ENCODE measurements at regions not wholly inside any gene's neighbourhood (a gene's known extent, or its start where the extent isn't known, plus 50 kb on each side); places are given as distances from the start of the nearest gene placed in this dataset.

DNA sequence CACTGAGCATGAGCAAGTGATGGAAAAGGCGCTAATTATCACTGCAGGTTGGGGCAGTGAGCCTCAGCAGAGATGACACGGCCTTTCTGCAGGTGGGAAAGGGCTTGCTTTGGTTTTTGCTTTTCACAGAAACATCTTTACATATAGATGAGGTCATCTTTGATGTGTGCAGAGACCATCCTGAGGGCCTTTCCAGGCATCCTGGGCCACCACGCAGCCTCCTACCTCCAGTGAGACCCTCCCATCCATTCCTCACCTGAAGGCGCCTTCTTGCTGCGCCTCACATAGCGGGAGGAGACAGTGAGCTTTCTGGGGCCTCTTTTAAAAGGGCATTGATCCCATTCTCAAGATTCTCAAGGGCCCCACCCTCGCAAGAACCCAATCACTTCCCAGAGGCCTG is 235.3 kb upstream of the RAB6C start:
- DNase-seq = no peak
- intact Hi-C loops (cut with DNase I) = no loop called here
- ATAC-seq (ENCODE audit: poor library complexity) = no peak

GRCh38 chr2:129744649-129745048 is 234.8 kb upstream of the RAB6C start:
- intact Hi-C loops (cut with DNase I) = no loop called here
- peak; percentile 57 for ATAC-seq (ENCODE audit: poor library complexity)
- no peak for DNase-seq

DNA sequence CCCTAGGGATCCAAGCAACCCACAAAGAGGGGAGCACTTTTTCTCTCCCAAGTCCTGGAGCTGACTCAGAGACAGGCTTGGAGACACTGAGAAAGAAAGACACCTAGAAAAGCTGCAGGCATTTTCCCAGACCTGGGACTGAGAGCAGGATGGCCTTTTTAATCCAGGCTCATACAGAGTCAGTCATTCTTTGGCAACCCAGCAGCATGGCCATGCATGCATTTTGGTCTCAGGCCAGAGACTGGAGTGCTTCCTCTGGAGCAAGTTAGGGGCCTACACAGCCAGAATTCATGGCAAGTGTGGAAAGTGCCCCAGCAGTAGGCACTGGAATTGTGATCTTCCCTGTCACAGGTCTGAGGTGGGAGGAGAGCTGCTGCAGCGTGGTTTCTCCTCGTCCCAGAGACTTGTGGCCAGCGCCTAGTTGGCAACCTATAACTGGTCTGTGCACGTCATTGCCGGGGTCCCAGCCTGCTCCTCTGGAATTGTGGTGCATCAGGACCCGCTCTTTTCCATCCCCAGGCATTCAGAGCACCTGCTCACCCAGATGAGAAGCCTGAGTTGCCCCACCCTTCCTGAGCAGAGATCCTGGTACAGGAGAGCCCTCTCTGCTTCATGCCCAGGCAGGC is 231.9 kb upstream of the RAB6C start:
- no peak for DNase-seq
- ATAC-seq (ENCODE audit: poor library complexity) = peak; percentile 71

DNA sequence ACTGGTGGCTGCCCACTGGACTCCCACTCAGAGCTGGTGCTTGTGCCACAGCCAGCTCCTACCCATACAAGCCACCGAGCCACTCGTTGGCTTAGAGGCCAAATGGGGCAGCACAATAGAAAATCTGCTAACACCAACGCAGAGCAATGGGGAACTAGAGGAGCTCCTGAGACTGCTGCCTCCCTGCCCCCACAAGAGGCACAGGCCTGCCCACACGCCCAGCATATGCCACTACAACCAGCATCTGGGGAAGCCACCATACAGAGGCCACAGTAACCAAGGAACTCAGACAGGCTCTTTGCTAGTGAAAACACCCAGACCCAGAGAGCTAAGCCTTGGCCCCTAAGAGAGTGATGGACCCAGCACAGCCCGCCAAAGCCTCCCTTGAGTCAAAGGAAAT is 231.2 kb upstream of the RAB6C start:
- no peak for ATAC-seq (ENCODE audit: poor library complexity)

More for the DNA sequence above, 231.9 kb upstream of the RAB6C start:
- intact Hi-C loops (cut with DNase I) = no loop called here

GRCh38 chr2:129748653-129749052 is 230.8 kb upstream of the RAB6C start:
- ATAC-seq (ENCODE audit: poor library complexity) (peak; percentile 46), DNase-seq (no peak)
- intact Hi-C loops (cut with DNase I) = no loop called here

More for the DNA sequence above, 231.2 kb upstream of the RAB6C start:
- intact Hi-C loops (cut with DNase I) = no loop called here
- DNase-seq = no peak

GRCh38 chr2:129751409-129751808 is 228.1 kb upstream of the RAB6C start:
- ATAC-seq (ENCODE audit: poor library complexity) = no peak
- intact Hi-C loops (cut with DNase I) = no loop called here
- DNase-seq = no peak

GRCh38 chr2:129752176-129752575 is 227.3 kb upstream of the RAB6C start:
- no peak for ATAC-seq (ENCODE audit: poor library complexity)
- intact Hi-C loops (cut with DNase I) = no loop called here
- DNase-seq = no peak

GRCh38 chr2:129752686-129753085 is 226.8 kb upstream of the RAB6C start:
- DNase-seq (no peak), ATAC-seq (ENCODE audit: poor library complexity) (no peak)
- intact Hi-C loops (cut with DNase I) = no loop called here

DNA sequence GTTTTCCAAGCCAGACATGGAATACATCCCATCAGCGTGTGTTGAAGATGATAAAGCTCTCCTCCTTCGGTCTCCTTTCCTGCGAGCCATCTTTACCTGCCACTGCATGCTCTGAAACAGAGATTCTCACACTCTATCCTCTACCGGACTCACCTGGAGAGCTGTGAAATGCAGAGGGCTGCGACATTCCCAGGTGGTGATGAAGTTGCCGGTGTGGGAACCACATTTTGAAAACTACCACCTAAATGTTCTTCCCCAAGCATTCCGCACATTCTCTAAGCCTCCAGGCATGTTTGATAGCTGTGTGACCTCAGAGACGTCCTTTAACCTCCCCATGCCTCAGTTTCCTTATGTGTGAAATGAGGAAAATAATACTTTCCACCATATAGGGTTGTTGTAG is 226.2 kb upstream of the RAB6C start:
- DNase-seq = no peak
- ATAC-seq (ENCODE audit: poor library complexity) = no peak
- intact Hi-C loops (cut with DNase I) = no loop called here

DNA sequence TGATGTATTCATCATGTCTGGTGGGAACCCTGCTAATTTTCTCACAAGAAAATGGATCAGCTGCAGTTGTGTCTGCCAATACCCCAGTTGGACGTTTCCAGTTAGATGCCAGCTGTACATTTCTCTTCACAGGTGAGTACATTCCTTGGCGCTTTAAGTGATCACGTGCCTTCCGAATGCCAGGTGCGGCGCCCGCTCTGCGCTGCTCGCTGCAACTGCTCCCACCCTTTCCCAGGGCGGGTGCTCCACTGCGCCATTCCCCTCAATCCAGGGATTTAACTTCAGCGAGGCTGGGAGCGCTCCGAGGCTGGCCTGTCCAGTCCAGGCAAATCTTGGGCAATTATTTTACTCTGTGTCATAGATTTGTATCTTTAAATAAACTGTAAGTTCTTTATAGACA is 225.0 kb upstream of the RAB6C start:
- ATAC-seq (ENCODE audit: poor library complexity) = no peak
- no peak for DNase-seq
- intact Hi-C loops (cut with DNase I) = no loop called here

DNA sequence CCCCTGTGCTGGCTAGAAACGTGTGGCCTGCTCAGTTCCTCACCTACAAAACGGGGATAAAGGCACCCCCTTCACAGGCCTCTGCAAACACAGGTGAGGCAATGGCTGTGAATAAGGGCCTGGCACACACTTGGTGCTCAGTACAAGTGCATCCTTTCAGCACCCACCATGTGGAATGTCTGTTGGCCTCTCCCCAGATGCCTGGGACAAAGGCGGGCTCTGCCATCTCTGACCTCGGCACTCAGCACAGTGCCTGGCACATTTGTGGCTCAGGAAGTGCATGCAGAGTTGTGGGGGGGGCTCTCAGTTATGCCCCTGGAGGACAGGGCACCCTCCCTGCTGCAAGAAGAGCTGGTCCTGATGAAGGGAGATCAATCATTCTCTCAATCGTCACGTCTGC is 224.6 kb upstream of the RAB6C start:
- ATAC-seq (ENCODE audit: poor library complexity) (no peak), DNase-seq (no peak)
- intact Hi-C loops (cut with DNase I) = no loop called here

DNA sequence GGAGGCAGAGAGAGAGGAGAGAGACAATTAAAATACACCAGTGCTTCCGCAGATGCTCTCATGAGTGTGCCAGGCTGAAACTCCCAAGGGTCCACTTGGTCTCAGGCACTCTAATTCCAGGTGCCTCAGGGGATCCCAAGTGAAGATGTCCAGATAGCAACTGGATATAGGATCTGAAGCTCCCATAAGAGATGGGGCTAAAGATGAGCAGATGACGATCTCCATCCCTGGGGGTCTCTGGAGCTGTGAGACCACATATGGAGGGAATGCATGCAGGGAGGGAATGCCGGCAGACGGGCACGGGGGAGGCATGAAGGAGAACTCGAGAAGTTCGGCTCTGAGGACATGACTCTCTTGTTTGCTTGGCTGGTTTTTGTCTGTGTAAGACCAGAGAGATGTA is 223.7 kb upstream of the RAB6C start:
- intact Hi-C loops (cut with DNase I) = no loop called here
- DNase-seq (no peak), ATAC-seq (ENCODE audit: poor library complexity) (no peak)

- intact Hi-C loops (cut with DNase I) = no loop called here
- ATAC-seq (ENCODE audit: poor library complexity) (no peak), DNase-seq (no peak)
These were observed 223.2 kb upstream of the RAB6C start for GRCh38 chr2:129756276-129756675.

- no peak for ATAC-seq (ENCODE audit: poor library complexity)
- no peak for DNase-seq
- intact Hi-C loops (cut with DNase I) = no loop called here
These were observed 222.0 kb upstream of the RAB6C start for GRCh38 chr2:129757366-129757914.

GRCh38 chr2:129757915-129758783 is 221.3 kb upstream of the RAB6C start:
- DNase-seq (peak; percentile 65), ATAC-seq (ENCODE audit: poor library complexity) (peak; percentile 81)
- intact Hi-C loops (cut with DNase I) = no loop called here

DNA sequence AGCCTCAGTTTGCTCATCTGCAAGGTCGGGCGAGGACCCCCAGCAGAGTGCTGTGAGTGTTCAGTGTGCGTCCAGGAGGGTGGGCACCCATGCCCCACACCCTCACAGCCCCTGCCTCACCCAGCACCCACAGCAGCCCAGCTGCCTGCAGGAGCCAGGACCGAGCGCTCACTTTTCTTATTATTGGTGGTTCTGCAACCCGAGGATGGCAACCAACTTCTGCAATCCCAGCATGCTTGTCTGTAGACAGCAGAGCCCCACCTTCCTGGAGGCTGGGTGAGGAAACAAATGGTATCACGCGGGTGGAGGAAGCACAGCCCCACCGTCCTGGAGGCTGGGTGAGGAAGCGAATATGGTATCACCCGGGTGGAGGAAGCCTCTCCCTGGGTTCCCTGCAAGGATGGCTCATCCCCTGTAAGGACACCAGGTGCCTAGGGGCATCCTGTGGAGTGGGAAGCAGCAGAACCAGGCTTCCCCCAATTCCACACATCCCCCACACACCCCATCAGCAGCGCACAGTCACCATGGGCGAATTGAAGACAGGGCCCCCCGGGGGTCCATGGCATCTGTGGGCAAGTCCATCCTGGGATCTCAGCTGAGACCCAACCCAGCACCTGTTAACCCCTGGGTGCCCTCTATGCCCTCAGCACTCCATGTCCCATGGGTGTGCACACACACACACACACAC is 220.5 kb upstream of the RAB6C start:
- peak; percentile 74 for ATAC-seq (ENCODE audit: poor library complexity)
- intact Hi-C loops (cut with DNase I) = no loop called here
- no peak for DNase-seq

DNA sequence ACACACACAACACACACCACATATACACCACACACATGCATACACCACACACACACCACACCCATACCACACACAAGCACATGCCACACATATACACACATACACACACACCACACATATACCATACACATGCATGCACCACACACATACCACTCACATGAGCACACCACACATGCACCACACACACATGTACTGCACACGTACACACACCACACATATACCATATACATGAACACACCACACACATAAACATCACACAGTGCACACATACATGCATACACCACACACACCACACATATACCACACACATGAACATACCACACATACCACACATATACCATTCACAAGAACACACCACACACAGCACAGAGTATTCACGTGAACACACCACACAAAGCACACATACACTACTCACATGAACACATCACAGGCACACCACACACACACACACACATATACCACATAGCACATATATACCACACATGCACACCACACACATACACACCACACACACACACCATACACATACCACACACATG is 219.9 kb upstream of the RAB6C start:
- intact Hi-C loops (cut with DNase I) = no loop called here
- no peak for ATAC-seq (ENCODE audit: poor library complexity)
- DNase-seq = no peak

DNA sequence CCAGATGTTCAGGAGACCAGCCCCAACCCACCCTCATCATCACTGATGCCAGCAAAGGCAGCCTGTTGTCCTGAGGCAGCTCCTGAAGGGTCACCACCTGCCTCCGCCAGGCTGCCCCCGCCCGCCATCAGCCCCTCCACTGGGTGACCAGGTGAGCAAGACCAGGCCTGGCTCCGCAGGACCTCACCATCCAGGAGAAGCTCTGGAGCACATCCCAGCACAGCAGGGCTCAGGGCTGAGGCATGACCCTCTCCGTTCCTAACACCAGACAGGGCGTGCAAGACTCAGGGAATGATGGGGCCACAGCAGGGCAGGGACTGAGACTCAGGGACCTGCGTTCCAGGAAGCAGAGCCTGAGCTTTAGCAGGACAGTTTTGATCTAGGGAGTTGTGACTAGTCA is 218.8 kb upstream of the RAB6C start:
- intact Hi-C loops (cut with DNase I) = no loop called here
- no peak for DNase-seq
- ATAC-seq (ENCODE audit: poor library complexity) = no peak

GRCh38 chr2:129761569-129762021 is 217.9 kb upstream of the RAB6C start:
- intact Hi-C loops (cut with DNase I) = no loop called here
- DNase-seq = no peak
- ATAC-seq (ENCODE audit: poor library complexity) = no peak
